HEK293T (cell line): ENCODE measurements at regions not wholly inside any gene's neighbourhood (a gene's known extent, or its start where the extent isn't known, plus 50 kb on each side); places are given as distances from the start of the nearest gene placed in this dataset.

Source experiments
- CTCF ChIA-PET: fragments of 350-600 bp; formaldehyde crosslinking; extraction: SDS; loops from one replicate; lab custom pipeline; 2021; ENCODE audit warnings: antibody characterized with exemption, inconsistent platforms; lab: Yijun Ruan, JAX
- POLR2A ChIA-PET: fragments of 350-600 bp; formaldehyde crosslinking; extraction: SDS; loops from one replicate; lab custom pipeline; 2020; ENCODE audit warnings: antibody characterized with exemption, inconsistent platforms; lab: Yijun Ruan, JAX
- DNase-seq: peaks from one replicate; pipeline ENCODE4 v3.0.0; 2012; ENCODE audit warnings: mixed read lengths; ENCODE audit errors: extremely low spot score
- ARNT ChIP-seq: fragments of 450-650 bp; IDR thresholded peaks from 2 replicates; pipeline ENCODE4 v1.6.1; 2017; ENCODE audit warnings: mild to moderate bottlenecking
- BHLHE40 ChIP-seq: fragments of 450-650 bp; IDR thresholded peaks from 2 replicates; pipeline ENCODE4 v1.6.1; 2016; ENCODE audit warnings: mild to moderate bottlenecking, moderate library complexity, borderline replicate concordance
- CTBP1 ChIP-seq: fragments of 450-650 bp; IDR thresholded peaks from 2 replicates; pipeline ENCODE4 v1.6.1; 2016; ENCODE audit warnings: borderline replicate concordance
- ELF4 ChIP-seq: fragments of 450-650 bp; IDR thresholded peaks from 2 replicates; pipeline ENCODE4 v1.6.1; 2017; ENCODE audit warnings: antibody characterized with exemption
- FOXA1 ChIP-seq: fragments of 450-650 bp; IDR thresholded peaks from 2 replicates; pipeline ENCODE4 v1.6.1; 2016; ENCODE audit warnings: mild to moderate bottlenecking
- FOXK2 ChIP-seq: fragments of 450-650 bp; IDR thresholded peaks from 2 replicates; pipeline ENCODE4 v1.6.1; 2016; ENCODE audit warnings: mild to moderate bottlenecking
- FOXM1 ChIP-seq: fragments of 450-650 bp; IDR thresholded peaks from 2 replicates; pipeline ENCODE4 v1.6.1; 2017; ENCODE audit warnings: mild to moderate bottlenecking, borderline replicate concordance
- HDGF ChIP-seq: fragments of 450-650 bp; IDR thresholded peaks from 2 replicates; pipeline ENCODE4 v1.6.1; 2017; ENCODE audit warnings: antibody characterized with exemption, borderline replicate concordance
- L3MBTL2 ChIP-seq: fragments of 450-650 bp; conservative IDR thresholded peaks from 2 replicates; pipeline ENCODE4 v1.6.1; 2016; ENCODE audit warnings: mild to moderate bottlenecking
- LEF1 ChIP-seq: fragments of 450-650 bp; IDR thresholded peaks from 2 replicates; pipeline ENCODE4 v1.6.1; 2017; ENCODE audit warnings: mild to moderate bottlenecking, borderline replicate concordance
- NFRKB ChIP-seq: fragments of 450-650 bp; IDR thresholded peaks from 2 replicates; pipeline ENCODE4 v1.6.1; 2016; ENCODE audit warnings: mild to moderate bottlenecking, moderate library complexity
- SP1 ChIP-seq: fragments of 450-650 bp; IDR thresholded peaks from 2 replicates; pipeline ENCODE4 v1.6.1; 2017
- SUZ12 ChIP-seq: fragments of 450-650 bp; IDR thresholded peaks from 2 replicates; pipeline ENCODE4 v1.6.1; 2016; ENCODE audit warnings: mild to moderate bottlenecking
- TARDBP ChIP-seq: fragments of 450-650 bp; IDR thresholded peaks from 2 replicates; pipeline ENCODE4 v1.6.1; 2016
- ZNF384 ChIP-seq: fragments of 450-650 bp; IDR thresholded peaks from 2 replicates; pipeline ENCODE4 v1.6.1; 2016
- TF ChIP-seq, protein P1 (sequence below): fragments of 450-650 bp; IDR thresholded peaks from 2 replicates; pipeline ENCODE4 v1.6.1; 2016

DNA sequence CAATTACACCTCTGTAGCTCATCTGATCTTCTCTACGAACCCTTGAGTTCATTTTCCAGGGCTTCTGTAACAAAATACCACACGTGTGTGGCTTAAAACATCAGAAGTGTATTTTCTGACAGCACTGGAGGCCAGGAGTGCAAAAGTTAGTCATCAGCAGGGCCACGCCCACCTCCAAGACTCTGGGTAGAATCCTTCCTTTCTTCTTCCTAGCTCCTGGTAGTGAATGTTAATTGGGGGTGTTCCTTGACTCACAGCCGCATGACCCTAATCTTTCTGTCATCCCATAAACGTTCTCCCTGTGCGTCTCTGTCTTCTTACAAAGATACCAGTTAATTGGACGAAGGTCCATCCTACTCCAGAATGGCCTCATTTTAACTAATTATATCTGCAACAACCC, 115.0 kb downstream of the TRIML1 start:
- DNase-seq = no peak
- CTCF ChIA-PET = no interaction called here
- TF ChIP-seq ELF4 (no peak), L3MBTL2 (no peak), SUZ12 (no peak), NFRKB (no peak), LEF1 (no peak), SP1 (no peak), TARDBP (no peak), BHLHE40 (no peak), ZNF384 (no peak), HDGF (no peak), FOXA1 (no peak), FOXM1 (no peak)
- POLR2A ChIA-PET = no interaction called here

DNA sequence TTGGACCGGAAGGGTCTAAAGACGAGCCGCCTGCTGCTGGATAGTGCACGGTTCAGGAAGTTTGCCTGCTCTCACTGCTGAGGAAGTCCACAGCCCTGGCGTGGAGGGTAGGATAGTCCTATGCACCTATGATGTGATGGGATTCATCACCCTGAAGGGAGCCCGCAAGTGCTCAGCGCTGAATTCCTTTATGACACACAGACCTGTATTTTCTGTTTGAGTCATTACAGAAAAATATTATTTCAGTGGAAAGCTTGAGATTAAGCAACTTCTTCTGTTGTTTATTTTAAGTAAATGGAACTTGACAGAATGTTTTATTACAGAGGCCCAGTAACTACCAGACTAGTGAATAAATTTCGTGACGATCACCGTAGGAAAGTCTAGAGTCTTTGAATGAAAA, 123.2 kb downstream of the TRIML1 start:
- no peak for DNase-seq
- no peak for TF ChIP-seq L3MBTL2
- no peak for TF ChIP-seq FOXA1
- TF ChIP-seq FOXK2 = no peak
- no peak for TF ChIP-seq LEF1
- POLR2A ChIA-PET = no interaction called here
- CTCF ChIA-PET = no interaction called here

DNA sequence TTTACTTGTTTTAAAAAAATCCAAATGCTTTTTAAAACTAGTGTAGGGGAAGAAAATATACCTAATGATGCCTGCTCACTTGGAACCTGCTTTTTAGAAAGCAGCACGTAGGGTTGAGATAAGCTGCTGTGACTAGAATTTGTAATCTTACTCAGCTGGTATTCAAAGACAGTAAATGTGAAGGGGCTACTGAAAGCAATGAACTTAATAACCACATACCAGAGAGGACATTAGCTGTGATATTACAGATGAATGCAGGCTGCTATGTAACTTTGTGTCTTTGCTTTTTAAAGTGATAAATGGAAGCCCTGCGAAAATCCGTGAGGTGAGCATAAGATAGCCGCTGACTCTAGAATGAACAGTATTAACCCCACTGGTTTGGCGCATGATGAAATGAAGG, 124.1 kb downstream of the TRIML1 start:
- ChIA-PET POLR2A (no interaction called here), CTCF (no interaction called here)
- TF ChIP-seq HDGF (no peak), SP1 (no peak), FOXM1 (no peak), LEF1 (no peak), SUZ12 (no peak)

DNA sequence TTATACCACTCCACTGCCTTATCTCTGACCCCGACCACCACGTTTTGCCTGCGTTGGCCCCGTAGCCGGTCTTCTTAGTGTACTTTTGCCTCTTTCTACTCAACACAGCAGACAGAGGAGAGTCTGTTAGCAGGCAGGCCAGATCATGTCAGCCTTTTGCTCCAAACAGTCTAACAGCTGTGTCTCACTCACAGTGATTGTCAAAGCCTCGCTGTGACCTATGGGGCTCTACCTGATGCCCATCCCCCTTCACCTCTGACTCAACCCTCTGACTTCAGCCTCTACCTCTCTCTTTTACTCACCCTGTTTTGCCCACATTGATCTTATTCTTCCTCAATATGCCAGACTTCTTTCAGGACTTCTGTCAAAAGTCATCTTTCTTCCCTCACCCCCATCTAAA, 127.1 kb downstream of the TRIML1 start:
- ChIA-PET CTCF (no interaction called here), POLR2A (no interaction called here)
- TF ChIP-seq FOXK2 (no peak), ARNT (no peak), SUZ12 (no peak), TARDBP (no peak), ELF4 (no peak), HDGF (no peak), FOXM1 (no peak), BHLHE40 (no peak), L3MBTL2 (no peak), LEF1 (no peak), ZNF384 (no peak), CTBP1 (no peak), NFRKB (no peak), SP1 (no peak), FOXA1 (no peak)
- TF ChIP-seq, protein P1, sequence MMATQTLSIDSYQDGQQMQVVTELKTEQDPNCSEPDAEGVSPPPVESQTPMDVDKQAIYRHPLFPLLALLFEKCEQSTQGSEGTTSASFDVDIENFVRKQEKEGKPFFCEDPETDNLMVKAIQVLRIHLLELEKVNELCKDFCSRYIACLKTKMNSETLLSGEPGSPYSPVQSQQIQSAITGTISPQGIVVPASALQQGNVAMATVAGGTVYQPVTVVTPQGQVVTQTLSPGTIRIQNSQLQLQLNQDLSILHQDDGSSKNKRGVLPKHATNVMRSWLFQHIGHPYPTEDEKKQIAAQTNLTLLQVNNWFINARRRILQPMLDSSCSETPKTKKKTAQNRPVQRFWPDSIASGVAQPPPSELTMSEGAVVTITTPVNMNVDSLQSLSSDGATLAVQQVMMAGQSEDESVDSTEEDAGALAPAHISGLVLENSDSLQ = no peak
- DNase-seq = no peak

More for the DNA sequence above, 124.1 kb downstream of the TRIML1 start:
- DNase-seq = no peak

DNA sequence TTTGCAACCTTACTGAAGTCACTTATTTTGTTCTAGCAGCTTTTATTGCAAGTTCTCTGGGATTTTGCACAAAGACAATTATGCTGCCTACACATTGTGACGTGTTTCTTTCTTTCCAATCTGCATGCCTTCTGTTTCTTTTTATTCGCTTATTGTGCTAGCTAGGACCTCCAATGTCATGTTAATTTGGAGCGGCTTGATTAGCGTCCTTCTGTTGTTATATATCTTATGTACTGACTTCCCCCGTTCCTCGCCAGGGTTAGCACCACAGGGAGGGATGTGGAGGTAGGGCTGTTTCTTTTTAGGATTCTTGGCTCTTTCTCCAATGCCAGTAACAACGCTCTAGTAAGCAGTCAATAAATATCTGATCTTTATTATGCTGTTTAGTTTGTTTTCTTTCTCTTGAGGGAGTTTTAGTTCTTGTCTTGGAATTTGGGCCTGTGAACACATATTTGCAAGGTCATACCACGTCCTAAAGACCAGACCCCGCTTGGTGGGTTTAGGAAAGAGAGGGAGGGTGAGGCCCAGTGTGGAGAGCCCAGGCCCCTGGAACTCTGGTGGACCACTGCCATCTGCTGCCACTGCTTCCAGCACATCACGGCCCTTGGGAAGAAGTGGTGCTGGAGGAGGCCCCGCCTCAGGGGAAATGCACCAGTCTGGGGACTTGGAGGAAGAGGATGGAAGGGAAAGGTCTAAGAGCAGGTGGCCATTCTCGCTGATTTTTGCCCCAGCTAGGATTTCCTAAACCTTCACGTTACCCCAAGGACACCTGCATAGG, 129.1 kb downstream of the TRIML1 start:
- DNase-seq = no peak
- no peak for TF ChIP-seq SP1
- TF ChIP-seq LEF1 = no peak
- ChIA-PET POLR2A (no interaction called here), CTCF (no interaction called here)

DNA sequence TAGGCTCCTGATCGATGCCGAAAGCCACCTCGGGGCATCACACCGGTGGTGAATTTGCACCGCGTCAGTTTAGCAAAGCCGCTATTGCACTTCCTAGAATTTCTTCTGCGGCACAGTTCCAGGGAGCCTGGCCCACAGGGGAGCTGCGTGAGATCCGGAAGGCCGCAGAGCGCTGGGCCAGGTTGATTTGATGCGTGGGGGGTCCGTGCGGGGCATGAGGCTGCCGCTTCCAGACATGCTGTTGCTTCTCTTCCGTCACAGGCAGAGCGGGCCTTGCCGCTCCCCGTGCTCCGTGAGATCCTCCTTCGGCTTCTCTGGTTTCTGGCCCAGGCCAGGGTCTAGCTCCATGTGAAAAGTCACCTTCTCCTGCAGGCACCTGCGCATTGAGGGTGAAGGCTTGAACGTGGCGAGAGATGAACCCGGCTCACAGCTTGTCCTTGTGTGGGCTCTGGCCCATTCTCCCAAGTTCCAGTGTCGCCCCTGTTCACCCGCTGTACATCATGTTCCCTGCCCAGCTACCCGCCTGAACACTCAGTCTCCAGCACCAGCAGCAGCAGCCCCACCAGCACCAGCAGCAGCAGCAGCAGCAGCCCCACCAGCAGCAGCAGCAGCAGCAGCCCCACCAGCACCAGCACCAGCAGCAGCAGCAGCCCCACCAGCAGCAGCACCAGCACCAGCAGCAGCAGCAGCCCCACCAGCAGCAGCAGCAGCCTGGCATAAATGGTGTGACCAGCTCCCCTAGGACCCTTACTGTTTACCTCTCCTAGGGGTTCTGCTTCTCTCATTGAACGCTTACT, 131.2 kb downstream of the TRIML1 start:
- TF ChIP-seq HDGF (no peak), FOXK2 (no peak), BHLHE40 (no peak), ARNT (no peak), NFRKB (no peak), SUZ12 (no peak)
- TF ChIP-seq, protein P1 = no peak
- POLR2A ChIA-PET = no interaction called here
- DNase-seq = no peak
- CTCF ChIA-PET = interaction anchor here (0.6 kb wide), 1 partner anchor 69 kb away, joined by 3 read pairs; no protein-coding TSS in a partner anchor

DNA sequence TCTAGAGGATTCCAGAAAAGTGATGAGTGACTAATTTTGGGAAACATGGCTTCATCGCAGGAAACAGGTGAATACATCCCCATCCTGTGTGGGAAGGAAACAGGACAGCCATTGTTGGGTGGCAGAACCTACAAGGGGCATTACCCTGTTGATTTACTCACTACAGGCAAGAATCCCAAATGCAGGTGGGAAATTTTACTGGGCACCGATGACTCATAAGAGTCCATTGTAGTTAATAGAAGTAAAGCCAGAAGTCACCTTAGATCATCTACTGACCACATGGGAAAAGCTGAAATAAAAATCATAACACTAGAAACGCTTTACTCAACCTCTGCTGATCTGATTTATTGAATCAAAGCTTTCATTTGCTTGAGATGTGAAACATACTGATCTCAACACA, 136.4 kb downstream of the TRIML1 start:
- POLR2A ChIA-PET = no interaction called here
- TF ChIP-seq ZNF384 (no peak), CTBP1 (no peak), FOXA1 (no peak), BHLHE40 (no peak), SUZ12 (no peak), L3MBTL2 (no peak), LEF1 (no peak), HDGF (no peak), NFRKB (no peak)
- TF ChIP-seq, protein P1 = no peak
- CTCF ChIA-PET = no interaction called here
- no peak for DNase-seq
